Activated CD8-positive, alpha-beta T cell treated with anti-CD3 and anti-CD28 coated beads for 36 hours (primary cell): ENCODE measurements at regions not wholly inside any gene's neighbourhood (a gene's known extent, or its start where the extent isn't known, plus 50 kb on each side); places are given as distances from the start of the nearest gene placed in this dataset.

Experiments
- ATAC-seq: fragments of 200-7000 bp; cut with Tn5 transposase; one replicate; pipeline ENCODE4 v1.10.0; 2021; ENCODE audit warnings: mild to moderate bottlenecking, moderate library complexity
- CTCF ChIA-PET: fragments of 350-600 bp; sonication (Branson Sonifier 250); formaldehyde crosslinking; loops from one replicate; lab custom pipeline; 2021; ENCODE audit warnings: antibody characterized with exemption; lab: Charles Lee
- POLR2A ChIA-PET: fragments of 350-600 bp; sonication (Branson Sonifier 250); formaldehyde crosslinking; loops from one replicate; lab custom pipeline; 2021; ENCODE audit warnings: antibody characterized with exemption; lab: Charles Lee
- DNase-seq: peaks from one replicate; pipeline ENCODE4 v3.0.0-alpha.2; 2020
- H3K27ac Mint-ChIP-seq: one replicate; pipeline ENCODE4 v1.8.0; 2021; ENCODE audit warnings: mild to moderate bottlenecking, mixed read lengths
- H3K27me3 Mint-ChIP-seq: one replicate; pipeline ENCODE4 v1.8.0; 2021; ENCODE audit warnings: mixed read lengths
- H3K36me3 Mint-ChIP-seq: one replicate; pipeline ENCODE4 v1.8.0; 2021; ENCODE audit warnings: low read depth, mixed read lengths
- H3K4me1 Mint-ChIP-seq: one replicate; pipeline ENCODE4 v1.8.0; 2021; ENCODE audit warnings: low read depth, mixed read lengths
- H3K4me3 Mint-ChIP-seq: one replicate; pipeline ENCODE4 v1.8.0; 2021; ENCODE audit warnings: mild to moderate bottlenecking, moderate library complexity, mixed read lengths
- H3K9me3 Mint-ChIP-seq: one replicate; pipeline ENCODE4 v1.8.0; 2021; ENCODE audit warnings: mixed read lengths
- CTCF ChIP-seq: fragments of 200-600 bp; IDR thresholded peaks from one replicate; pipeline ENCODE4 v1.8.0; 2022; ENCODE audit warnings: antibody characterized with exemption, mild to moderate bottlenecking
- intact Hi-C: fragments of 100-400 bp; cut with micrococcal nuclease; formaldehyde crosslinking; loops from one replicate; pipeline ENCODE4 v1.10.0; 2022

- Mint-ChIP-seq H3K36me3 (no peaks in the 10 kb centered on the region), H3K27me3 (no peaks in the 10 kb centered on the region), H3K4me3 (no peak overlapping the region), H3K27ac (no peak overlapping the region), H3K9me3 (no peaks in the 10 kb centered on the region), H3K4me1 (no peaks in the 10 kb centered on the region)
- ATAC-seq: no peak
- ChIA-PET CTCF (no interaction called here), POLR2A (no interaction called here)
- intact Hi-C loops: no loop called here
- no peak for DNase-seq
- no peak for TF ChIP-seq CTCF
These were observed 191.2 kb upstream of the ZEB2 start for GRCh38 chr2:144711084-144711483.

- TF ChIP-seq CTCF: no peak
These were observed 188.7 kb upstream of the ZEB2 start for GRCh38 chr2:144708626-144709025.

GRCh38 chr2:144707736-144708326 is 187.9 kb upstream of the ZEB2 start:
- CTCF ChIA-PET: no interaction called here
- H3K9me3 Mint-ChIP-seq: no peaks in the 10 kb centered on the region
- H3K27me3 Mint-ChIP-seq: peaks cover 3% of the 10 kb centered on the region
- no peak for TF ChIP-seq CTCF
- no peak for DNase-seq
- intact Hi-C loops: no loop called here
- no peak overlapping the region for H3K4me3 Mint-ChIP-seq
- peaks cover 3% of the 10 kb centered on the region for H3K4me1 Mint-ChIP-seq
- no peak overlapping the region for H3K27ac Mint-ChIP-seq
- no peaks in the 10 kb centered on the region for H3K36me3 Mint-ChIP-seq
- POLR2A ChIA-PET: no interaction called here
- no peak for ATAC-seq

More at GRCh38 chr2:144708626-144709025, 188.7 kb upstream of the ZEB2 start:
- ATAC-seq (no peak), DNase-seq (no peak)
- CTCF ChIA-PET: no interaction called here
- intact Hi-C loops: no loop called here
- Mint-ChIP-seq H3K27ac (no peak overlapping the region), H3K27me3 (peaks cover 3% of the 10 kb centered on the region), H3K36me3 (no peaks in the 10 kb centered on the region), H3K4me3 (no peak overlapping the region), H3K4me1 (peaks cover 3% of the 10 kb centered on the region), H3K9me3 (no peaks in the 10 kb centered on the region)
- POLR2A ChIA-PET: no interaction called here

- no peak for DNase-seq
- no peak for TF ChIP-seq CTCF
- Mint-ChIP-seq H3K4me3 (no peak overlapping the region), H3K4me1 (peaks cover 3% of the 10 kb centered on the region), H3K27me3 (peaks cover 3% of the 10 kb centered on the region), H3K36me3 (no peaks in the 10 kb centered on the region), H3K27ac (no peak overlapping the region), H3K9me3 (no peaks in the 10 kb centered on the region)
- ChIA-PET POLR2A (no interaction called here), CTCF (no interaction called here)
- intact Hi-C loops: no loop called here
- no peak for ATAC-seq
These were observed 186.7 kb upstream of the ZEB2 start for GRCh38 chr2:144706647-144707046.

GRCh38 chr2:144705328-144706245 is 185.7 kb upstream of the ZEB2 start:
- Mint-ChIP-seq H3K4me3 (no peak overlapping the region), H3K36me3 (no peaks in the 10 kb centered on the region), H3K27ac (no peak overlapping the region), H3K27me3 (peaks cover 3% of the 10 kb centered on the region), H3K9me3 (no peaks in the 10 kb centered on the region), H3K4me1 (peaks cover 3% of the 10 kb centered on the region)
- no peak for DNase-seq
- intact Hi-C loops: no loop called here
- ChIA-PET POLR2A (no interaction called here), CTCF (no interaction called here)
- no peak for TF ChIP-seq CTCF
- no peak for ATAC-seq
